Nephron progenitor cell (in vitro differentiated cells): ENCODE measurements at regions not wholly inside any gene's neighbourhood (a gene's known extent, or its start where the extent isn't known, plus 50 kb on each side); places are given as distances from the start of the nearest gene placed in this dataset.

Experiments used
- DNase-seq: peaks from one replicate; pipeline ENCODE4 v3.0.0; 2021
- H3K27ac Mint-ChIP-seq: 2 replicates; pipeline ENCODE4 v1.8.0; 2021; ENCODE audit warnings: mild to moderate bottlenecking, moderate library complexity, mixed read lengths
- H3K27me3 Mint-ChIP-seq: 2 replicates; pipeline ENCODE4 v1.8.0; 2021; ENCODE audit warnings: mild to moderate bottlenecking, low read depth, mixed read lengths; ENCODE audit not compliant: poor library complexity
- H3K36me3 Mint-ChIP-seq: 2 replicates; pipeline ENCODE4 v1.8.0; 2021; ENCODE audit warnings: low read depth, mixed read lengths
- H3K4me1 Mint-ChIP-seq: 2 replicates; pipeline ENCODE4 v1.8.0; 2021; ENCODE audit warnings: mixed read lengths
- H3K4me3 Mint-ChIP-seq: 2 replicates; pipeline ENCODE4 v1.8.0; 2021; ENCODE audit warnings: mild to moderate bottlenecking, moderate library complexity, mixed read lengths
- H3K9me3 Mint-ChIP-seq: 2 replicates; pipeline ENCODE4 v1.8.0; 2021; ENCODE audit warnings: mild to moderate bottlenecking, moderate library complexity, mixed read lengths
- TF ChIP-seq, protein P1 (sequence below): fragments of 200-600 bp; sonication (generic); IDR thresholded peaks from 2 replicates; pipeline ENCODE4 v1.5.0; 2021; ENCODE audit warnings: antibody characterized with exemption

DNA sequence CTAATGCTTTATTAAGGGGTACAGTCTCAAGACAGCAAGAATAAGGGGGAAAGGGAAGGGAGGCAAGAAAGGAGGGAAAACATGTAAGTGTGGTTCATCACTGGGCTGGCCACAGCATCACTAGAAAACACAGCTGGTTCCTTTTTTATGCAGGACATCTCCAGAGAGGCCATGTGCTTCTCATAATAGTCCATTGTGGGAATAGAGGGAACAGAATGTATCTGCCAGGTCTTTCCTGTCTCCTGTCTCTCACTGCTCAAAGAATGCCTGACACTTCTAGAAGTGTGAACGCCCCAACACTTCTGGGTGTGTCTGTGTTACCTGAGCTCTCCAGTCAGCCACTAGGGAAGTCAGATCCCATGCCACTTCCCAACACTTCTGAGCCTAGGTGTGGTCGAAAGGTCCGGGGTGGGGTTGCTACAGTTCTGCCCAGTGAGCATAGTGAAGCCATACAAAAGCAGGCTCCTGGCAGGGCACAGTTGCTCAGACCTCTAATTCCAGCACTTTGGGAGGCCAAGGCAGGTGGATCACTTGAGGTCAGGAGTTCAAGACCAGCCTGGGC lies 255.6 kb upstream of the SLC30A5 start:
- H3K36me3 Mint-ChIP-seq, result no peaks in the 10 kb centered on the region
- peaks cover 3% of the 10 kb centered on the region for H3K27me3 Mint-ChIP-seq
- no peak overlapping the region for H3K4me3 Mint-ChIP-seq
- H3K9me3 Mint-ChIP-seq, result peaks cover 4% of the 10 kb centered on the region
- TF ChIP-seq, protein P1, sequence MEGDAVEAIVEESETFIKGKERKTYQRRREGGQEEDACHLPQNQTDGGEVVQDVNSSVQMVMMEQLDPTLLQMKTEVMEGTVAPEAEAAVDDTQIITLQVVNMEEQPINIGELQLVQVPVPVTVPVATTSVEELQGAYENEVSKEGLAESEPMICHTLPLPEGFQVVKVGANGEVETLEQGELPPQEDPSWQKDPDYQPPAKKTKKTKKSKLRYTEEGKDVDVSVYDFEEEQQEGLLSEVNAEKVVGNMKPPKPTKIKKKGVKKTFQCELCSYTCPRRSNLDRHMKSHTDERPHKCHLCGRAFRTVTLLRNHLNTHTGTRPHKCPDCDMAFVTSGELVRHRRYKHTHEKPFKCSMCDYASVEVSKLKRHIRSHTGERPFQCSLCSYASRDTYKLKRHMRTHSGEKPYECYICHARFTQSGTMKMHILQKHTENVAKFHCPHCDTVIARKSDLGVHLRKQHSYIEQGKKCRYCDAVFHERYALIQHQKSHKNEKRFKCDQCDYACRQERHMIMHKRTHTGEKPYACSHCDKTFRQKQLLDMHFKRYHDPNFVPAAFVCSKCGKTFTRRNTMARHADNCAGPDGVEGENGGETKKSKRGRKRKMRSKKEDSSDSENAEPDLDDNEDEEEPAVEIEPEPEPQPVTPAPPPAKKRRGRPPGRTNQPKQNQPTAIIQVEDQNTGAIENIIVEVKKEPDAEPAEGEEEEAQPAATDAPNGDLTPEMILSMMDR, result no peak
- H3K27ac Mint-ChIP-seq, result no peak overlapping the region
- H3K4me1 Mint-ChIP-seq, result no peaks in the 10 kb centered on the region
- DNase-seq, result no peak

DNA sequence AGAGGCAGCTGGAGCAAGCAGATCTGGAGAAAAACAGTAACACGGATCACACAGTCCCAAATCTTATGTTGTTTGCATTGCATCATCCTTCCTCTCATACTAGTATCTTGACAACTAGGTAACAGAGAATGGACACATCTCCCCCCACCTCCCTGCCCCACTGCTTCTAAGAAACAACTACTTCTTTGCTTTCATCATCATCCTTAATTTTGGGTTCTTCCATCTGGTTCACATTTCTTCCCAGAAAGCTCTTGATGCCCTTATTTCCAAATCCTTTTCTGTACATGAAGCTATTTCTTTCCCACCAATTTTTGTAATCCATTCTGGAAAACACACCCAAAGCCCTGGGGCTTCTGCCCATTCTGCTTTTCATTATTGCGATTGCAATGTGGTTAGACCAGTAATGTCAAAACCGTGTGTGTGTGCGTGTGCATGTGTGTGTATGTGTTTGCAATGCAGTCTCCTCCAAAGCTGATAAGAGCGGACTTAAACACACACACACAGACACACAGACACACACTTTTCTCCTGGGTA lies 254.7 kb upstream of the SLC30A5 start:
- Mint-ChIP-seq H3K4me3 (no peak overlapping the region), H3K36me3 (no peaks in the 10 kb centered on the region), H3K27ac (no peak overlapping the region), H3K4me1 (no peaks in the 10 kb centered on the region), H3K27me3 (peaks cover 3% of the 10 kb centered on the region), H3K9me3 (peaks cover 4% of the 10 kb centered on the region)
- no peak for DNase-seq
- TF ChIP-seq, protein P1, result no peak

DNA sequence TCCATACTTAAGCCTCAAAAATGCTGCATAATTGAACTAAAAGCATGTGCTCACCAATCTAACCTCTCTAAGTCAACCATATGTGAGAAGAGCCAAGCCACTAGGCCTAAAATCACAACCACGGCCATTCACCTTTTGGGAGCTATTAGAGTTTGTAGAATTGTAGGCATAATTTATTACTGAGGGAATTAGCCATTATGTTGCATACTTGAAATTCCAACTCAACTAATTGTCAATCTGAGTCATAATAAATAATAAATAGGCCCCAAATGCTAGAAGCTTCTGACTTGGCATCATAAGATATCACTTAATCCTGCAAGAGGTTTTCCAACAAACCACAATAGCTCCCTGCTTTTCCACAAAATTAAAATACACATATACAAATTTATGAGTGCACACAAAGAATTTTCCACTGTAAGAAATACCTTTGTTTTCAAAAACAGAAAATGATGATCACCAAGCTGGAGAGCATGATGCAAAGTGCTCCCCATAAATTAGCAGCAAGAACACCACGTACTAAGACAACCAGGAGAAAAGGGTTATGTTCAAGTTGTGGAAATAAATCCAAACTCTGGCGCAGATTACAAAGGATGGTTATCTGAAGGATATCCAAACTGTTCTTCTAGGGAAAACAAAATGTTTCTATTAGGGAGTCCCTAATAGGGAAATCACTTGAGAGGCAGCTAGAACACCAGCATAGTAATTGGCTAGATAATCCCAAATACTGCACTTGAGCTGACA lies 250.0 kb upstream of the SLC30A5 start:
- Mint-ChIP-seq H3K9me3 (no peaks in the 10 kb centered on the region), H3K36me3 (no peaks in the 10 kb centered on the region), H3K27ac (no peak overlapping the region), H3K4me1 (peaks cover 11% of the 10 kb centered on the region), H3K4me3 (no peak overlapping the region), H3K27me3 (peaks cover 3% of the 10 kb centered on the region)
- TF ChIP-seq, protein P1, result no peak
- DNase-seq, result no peak

DNA sequence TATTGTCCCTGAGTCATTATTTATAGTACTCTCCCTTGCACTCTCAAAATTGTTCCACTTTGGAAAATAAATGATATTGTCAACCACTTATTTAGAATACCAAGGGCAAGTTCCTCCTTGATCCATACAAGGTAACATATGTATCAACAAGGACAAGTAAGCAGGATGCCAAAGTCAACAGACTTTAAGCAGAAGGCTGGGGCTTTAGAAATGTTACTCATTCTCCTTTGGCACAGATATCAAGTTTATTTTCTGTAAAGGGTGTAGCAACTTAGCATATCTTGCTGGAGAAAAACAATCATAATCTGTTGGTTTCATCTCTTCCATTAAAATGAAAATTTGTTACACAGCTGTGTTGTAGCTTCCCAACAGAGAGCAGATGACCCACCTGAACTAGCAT lies 248.7 kb upstream of the SLC30A5 start:
- Mint-ChIP-seq H3K4me3 (no peak overlapping the region), H3K27ac (no peak overlapping the region), H3K4me1 (peaks cover 11% of the 10 kb centered on the region), H3K27me3 (peaks cover 1% of the 10 kb centered on the region), H3K36me3 (no peaks in the 10 kb centered on the region), H3K9me3 (no peaks in the 10 kb centered on the region)
- TF ChIP-seq, protein P1, result no peak
- DNase-seq, result no peak

DNA sequence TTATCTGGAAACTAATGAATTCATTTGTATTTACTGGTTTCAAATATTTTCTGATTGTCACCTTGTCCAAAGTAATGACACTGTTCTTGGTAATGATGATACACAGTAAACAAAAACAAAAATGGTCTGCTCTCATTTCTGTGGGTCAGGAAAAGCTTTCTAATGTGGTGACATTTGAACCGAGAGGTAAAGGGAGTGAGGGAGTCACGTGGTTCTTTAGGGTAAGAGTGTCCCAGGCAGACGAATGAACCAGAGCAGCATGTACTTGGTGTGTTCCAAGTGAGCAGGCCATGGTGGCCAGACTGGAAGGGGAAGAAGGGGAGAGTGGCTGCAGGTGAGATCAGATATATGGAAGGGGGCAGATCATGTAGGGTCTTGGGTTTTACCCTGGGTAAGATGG lies 247.0 kb upstream of the SLC30A5 start:
- Mint-ChIP-seq H3K27me3 (no peaks in the 10 kb centered on the region), H3K27ac (no peak overlapping the region), H3K36me3 (no peaks in the 10 kb centered on the region), H3K9me3 (no peaks in the 10 kb centered on the region), H3K4me3 (no peak overlapping the region), H3K4me1 (peaks cover 11% of the 10 kb centered on the region)
- TF ChIP-seq, protein P1, result no peak
- no peak for DNase-seq
